Ishikawa (cell line): ENCODE measurements at regions not wholly inside any gene's neighbourhood (a gene's known extent, or its start where the extent isn't known, plus 50 kb on each side); places are given as distances from the start of the nearest gene placed in this dataset.

Experiments used
- CREB1 ChIP-seq: IDR thresholded peaks from 2 replicates; pipeline ENCODE4 v1.6.1; 2012; ENCODE audit warnings: low read depth
- EGR1 ChIP-seq: IDR thresholded peaks from 2 replicates; pipeline ENCODE4 v1.6.1; 2012
- EP300 ChIP-seq: IDR thresholded peaks from 2 replicates; pipeline ENCODE4 v1.6.1; 2012; ENCODE audit warnings: borderline replicate concordance
- FOXM1 ChIP-seq: IDR thresholded peaks from 2 replicates; pipeline ENCODE4 v1.6.1; 2012; ENCODE audit warnings: low read depth, borderline replicate concordance
- MAX ChIP-seq: IDR thresholded peaks from 2 replicates; pipeline ENCODE4 v1.6.1; 2012
- RAD21 ChIP-seq: IDR thresholded peaks from 2 replicates; pipeline ENCODE4 v1.6.1; 2012; ENCODE audit warnings: low read depth
- TCF12 ChIP-seq: IDR thresholded peaks from 2 replicates; pipeline ENCODE4 v1.6.1; 2012; ENCODE audit warnings: low read depth
- TEAD4 ChIP-seq: IDR thresholded peaks from 2 replicates; pipeline ENCODE4 v1.6.1; 2012

GRCh38 chr2:129896226-129897100, 83.0 kb upstream of the RAB6C start:
- TF ChIP-seq TCF12 (no peak), RAD21 (no peak), EP300 (no peak), MAX (no peak), EGR1 (no peak), CREB1 (no peak), FOXM1 (no peak), TEAD4 (no peak)
